ENCODE measurements at regions not wholly inside any gene's neighbourhood (a gene's known extent, or its start where the extent isn't known, plus 50 kb on each side); places are given as distances from the start of the nearest gene placed in this dataset.

GRCh38 chr20:22728146-22728745, 143.9 kb upstream of the FOXA2 start:
- TF ChIP-seq POLR2A (IDR thresholded peaks at IDR 0.05) (no peak), POLR2AphosphoS5 (IDR thresholded peaks at IDR 0.05; ENCODE audit: insufficient read depth in 1 of 2, low read depth in 1 of 2) (no peak)
- TF ChIP-seq, protein P1, sequence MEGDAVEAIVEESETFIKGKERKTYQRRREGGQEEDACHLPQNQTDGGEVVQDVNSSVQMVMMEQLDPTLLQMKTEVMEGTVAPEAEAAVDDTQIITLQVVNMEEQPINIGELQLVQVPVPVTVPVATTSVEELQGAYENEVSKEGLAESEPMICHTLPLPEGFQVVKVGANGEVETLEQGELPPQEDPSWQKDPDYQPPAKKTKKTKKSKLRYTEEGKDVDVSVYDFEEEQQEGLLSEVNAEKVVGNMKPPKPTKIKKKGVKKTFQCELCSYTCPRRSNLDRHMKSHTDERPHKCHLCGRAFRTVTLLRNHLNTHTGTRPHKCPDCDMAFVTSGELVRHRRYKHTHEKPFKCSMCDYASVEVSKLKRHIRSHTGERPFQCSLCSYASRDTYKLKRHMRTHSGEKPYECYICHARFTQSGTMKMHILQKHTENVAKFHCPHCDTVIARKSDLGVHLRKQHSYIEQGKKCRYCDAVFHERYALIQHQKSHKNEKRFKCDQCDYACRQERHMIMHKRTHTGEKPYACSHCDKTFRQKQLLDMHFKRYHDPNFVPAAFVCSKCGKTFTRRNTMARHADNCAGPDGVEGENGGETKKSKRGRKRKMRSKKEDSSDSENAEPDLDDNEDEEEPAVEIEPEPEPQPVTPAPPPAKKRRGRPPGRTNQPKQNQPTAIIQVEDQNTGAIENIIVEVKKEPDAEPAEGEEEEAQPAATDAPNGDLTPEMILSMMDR (IDR thresholded peaks at IDR 0.05): no peak
